NCI-H2081 (cell line): ENCODE measurements at regions not wholly inside any gene's neighbourhood (a gene's known extent, or its start where the extent isn't known, plus 50 kb on each side); places are given as distances from the start of the nearest gene placed in this dataset.
"Not testable (repeated sequence)": the region's sequence is repeated elsewhere in the genome, so short reads cannot be mapped to it uniquely, and the experiment has no call there.

Experiments
- DNase-seq, 2 experiments: peaks; one replicate each; lab custom pipeline; 2025; lab: John Stamatoyannopoulos, UW

- DNase-seq = no peak
Observed at GRCh38 chr4:55251896-55252295, 94.1 kb upstream of the SRD5A3 start.

DNA sequence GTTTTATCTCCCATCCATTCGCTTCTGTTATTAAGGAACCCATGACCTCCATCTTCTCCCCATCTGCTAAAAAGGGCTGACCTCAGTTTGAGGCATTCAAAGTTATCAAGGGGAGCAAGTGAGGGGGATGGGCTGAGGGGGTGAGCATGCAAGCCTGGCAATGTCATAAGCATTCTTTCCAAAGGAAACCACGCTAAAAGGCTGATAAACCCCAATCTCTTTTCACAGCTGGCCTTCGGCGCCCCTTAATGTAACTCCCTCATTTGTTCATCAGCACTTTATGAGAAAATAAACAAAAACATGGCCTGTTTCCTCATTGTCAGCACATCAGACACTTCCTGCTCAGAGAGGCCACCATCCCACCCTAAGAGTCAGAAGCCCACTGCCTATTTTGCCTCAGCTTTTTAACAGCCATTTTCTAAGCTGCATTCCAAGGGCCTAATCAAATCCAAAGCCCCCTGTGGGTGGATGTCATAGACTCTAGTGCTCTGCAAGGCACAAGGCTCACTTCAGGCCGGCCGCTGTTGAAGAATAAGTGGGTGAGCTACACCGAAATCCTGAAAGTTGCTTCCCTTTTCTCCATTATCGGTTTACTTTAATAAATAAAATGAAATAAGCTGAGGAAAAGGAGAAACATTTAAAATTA lies 92.0 kb upstream of the SRD5A3 start:
- DNase-seq = no peak

GRCh38 chr4:55255179-55255578 lies 90.9 kb upstream of the SRD5A3 start:
- DNase-seq = no peak

- no peak for DNase-seq
Observed at GRCh38 chr4:55256787-55257186, 89.3 kb upstream of the SRD5A3 start.

DNA sequence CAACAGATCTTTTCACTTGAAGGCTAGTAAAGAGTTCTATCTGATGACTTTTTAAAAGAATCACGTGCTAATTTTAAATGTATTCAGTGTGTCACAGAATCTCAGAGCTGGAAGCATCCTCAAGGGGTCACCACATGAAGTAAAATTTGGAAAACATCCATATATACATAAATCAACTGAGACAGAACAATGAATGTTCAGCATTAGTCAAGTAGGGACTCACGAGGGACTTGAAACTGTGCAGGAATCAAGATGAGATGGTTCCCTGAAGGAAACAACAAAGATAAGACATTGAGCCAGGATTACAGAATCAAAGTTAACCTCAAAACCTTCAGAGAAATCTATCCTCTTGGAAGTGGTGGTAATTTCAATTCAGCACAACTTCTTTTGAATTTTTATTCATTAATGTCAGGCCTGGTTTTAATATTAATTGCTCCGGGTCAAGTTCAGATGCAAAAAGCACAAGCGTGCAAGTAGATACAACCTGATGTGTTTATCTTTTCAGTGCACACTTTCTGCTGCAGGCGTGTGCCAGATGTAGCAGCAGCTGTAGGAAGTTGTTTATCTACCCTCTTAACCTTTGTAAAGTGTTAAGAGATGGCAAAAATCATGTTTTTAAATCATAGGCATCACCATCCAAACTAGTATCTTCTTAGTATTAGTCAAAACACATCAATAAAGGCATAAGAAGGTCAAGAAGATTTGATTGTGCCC lies 87.7 kb upstream of the SRD5A3 start:
- no peak for DNase-seq

GRCh38 chr4:55259294-55259693 lies 86.7 kb upstream of the SRD5A3 start:
- no peak for DNase-seq

- DNase-seq = no peak
Observed at GRCh38 chr4:55269470-55269869, 76.6 kb upstream of the SRD5A3 start.

- DNase-seq = peak in 1 of 2 experiments; percentile 19
Observed at GRCh38 chr4:55269995-55270394, 76.0 kb upstream of the SRD5A3 start.

DNA sequence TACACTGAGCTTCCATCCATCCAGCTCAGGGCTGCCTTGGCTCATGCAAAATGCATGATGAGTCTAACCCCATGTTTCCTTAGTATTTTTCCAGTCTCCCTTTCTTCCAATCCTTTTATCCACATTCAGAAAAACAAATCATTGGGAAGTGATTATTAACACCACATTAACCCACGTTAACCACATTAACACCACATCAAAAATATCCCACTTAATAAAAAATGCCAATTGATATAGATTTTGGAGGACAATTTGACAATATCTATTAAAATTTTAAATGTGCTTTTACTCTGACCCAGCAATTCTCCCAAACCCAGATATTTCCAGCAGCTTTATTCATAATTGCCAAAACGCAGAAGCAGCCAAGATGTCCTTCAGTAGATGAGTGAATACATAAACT lies 75.6 kb upstream of the SRD5A3 start:
- DNase-seq = no peak

- DNase-seq = no peak
Observed at GRCh38 chr4:55272102-55272501, 73.9 kb upstream of the SRD5A3 start.

- DNase-seq = no peak
Observed at GRCh38 chr4:55272589-55272988, 73.5 kb upstream of the SRD5A3 start.

DNA sequence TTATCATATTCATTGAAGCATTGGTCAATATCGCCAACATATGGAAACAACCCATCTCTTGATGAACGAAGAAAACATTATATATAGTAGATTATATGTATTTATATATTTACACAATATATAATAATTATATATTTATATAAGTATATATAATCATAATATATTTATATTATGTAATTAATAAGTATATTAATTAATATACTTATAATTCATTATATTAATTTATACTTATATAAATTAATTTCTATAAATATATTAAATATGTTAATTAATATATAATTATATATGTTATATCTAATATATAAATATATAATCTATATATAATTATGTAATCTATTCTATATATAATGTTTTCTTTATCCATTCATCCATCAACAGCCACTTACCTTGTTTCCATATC lies 69.0 kb upstream of the SRD5A3 start:
- no peak for DNase-seq

DNA sequence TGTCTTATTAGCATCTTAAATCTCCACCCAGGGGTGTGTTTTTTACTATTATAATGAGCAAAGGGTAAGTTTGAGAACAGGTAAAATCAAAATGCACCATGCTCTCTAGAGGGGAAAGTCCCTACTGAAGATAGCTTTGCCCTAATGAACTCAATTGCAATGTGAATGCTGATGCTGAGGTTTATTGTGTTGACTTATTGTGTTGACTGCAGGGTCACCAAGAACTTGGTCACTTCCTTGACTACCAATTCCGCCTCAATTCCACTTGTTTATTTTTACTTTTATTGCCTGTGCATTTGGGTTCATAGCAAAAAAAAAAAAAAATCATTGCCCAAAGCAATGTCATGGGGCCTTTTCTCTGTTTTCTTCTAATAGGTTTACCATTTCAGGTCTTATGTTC lies 67.7 kb upstream of the SRD5A3 start:
- DNase-seq = no peak

DNA sequence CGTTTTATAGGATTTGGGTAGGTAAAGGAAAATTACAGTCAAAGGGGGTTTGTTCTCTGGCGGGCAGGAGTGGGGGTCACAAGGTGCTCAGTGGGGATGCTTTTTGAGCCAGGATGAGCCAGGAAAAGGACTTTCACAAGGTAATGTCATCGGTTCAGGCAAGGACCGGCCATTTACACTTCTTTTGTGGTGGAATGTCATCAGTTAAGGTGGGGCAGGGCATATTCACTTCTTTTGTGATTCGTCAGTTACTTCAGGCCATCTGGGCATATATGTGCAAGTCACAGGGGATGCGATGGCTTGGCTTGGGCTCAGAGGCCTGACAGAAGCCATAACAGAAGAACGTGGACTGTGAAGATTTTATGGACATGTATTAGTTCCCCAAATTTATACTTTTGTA lies 65.6 kb upstream of the SRD5A3 start:
- not testable (repeated sequence) for DNase-seq

DNA sequence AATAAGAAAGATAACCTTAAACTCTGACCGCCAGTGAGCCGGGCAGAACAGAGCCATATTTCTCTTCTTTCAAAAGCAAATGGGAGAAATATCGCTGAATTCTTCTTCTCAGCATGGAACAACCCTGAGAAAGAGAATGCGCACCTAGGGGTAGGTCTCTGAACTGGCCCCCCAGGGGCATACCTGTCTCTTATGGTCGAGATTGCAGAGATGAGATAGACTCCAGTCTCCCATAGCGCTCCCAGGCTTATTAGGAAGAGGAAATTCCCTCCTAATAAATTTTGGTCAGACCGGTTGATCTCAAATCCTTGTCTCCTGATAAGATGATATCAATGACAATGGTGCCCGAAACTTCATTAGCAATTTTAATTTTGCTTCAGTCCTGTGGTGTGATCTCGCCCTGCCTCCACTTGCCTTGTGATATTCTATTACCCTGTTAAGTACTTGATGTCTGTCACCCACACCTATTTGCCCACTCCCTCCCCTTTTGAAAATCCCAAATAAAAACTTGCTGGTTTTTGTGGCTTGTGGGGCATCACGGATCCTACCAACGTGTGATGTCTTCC lies 64.8 kb upstream of the SRD5A3 start:
- not testable (repeated sequence) for DNase-seq

DNA sequence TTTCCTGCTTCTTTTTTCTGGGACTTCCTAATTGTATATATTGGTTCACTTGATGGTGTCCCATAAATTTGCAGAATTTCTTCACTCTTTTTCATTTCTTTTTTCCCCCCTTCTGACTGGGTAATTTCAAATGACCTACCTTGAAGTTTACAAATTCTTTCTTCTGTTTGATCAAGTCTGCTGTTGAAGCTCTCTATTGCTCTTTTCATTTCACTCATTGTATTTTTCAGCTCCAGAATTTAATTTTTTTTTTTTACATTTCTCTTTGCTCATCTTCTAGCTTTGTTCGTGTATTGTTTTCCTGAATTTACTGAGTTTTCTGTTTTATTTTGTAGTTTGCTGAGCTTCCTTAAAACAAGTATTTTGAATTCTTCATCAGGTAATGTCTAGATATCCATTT lies 61.7 kb upstream of the SRD5A3 start:
- no peak for DNase-seq

- no peak for DNase-seq
Observed at GRCh38 chr4:55291227-55291640, 54.8 kb upstream of the SRD5A3 start.

DNA sequence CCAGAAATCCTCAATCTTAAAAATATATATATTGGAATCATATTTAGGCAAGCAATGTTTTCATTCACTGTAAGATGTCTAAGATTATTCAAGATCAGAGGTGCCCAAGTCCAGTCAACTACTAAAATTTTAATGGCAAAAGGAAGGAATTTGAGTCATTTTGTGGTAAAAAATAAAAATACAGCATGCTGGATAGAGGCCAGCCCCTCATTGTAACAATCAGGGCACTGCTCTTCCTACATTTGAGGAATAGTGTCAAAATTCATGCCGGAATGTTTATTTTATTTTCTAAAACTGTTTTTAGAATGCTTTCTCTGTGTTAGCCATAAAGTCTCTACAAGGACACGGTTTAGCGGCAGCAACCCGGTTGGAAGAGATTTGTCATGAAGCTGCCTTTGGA lies 49.9 kb upstream of the SRD5A3 start:
- DNase-seq = no peak
